IMR-90 (cell line): ENCODE measurements at regions not wholly inside any gene's neighbourhood (a gene's known extent, or its start where the extent isn't known, plus 50 kb on each side); places are given as distances from the start of the nearest gene placed in this dataset.

Source experiments
- ATAC-seq: fragments of 200-7000 bp; cut with Tn5 transposase; 2 replicates; pipeline ENCODE4 v1.9.1; 2020; ENCODE audit warnings: low read depth, mild to moderate bottlenecking, moderate library complexity
- BruUV-seq: library from RNA; stranded (reverse); fragments of 400-500 nt; replicated peaks from 2 replicates; lab custom pipeline; 2021; lab: Mats Ljungman, UMichigan
- CTCF ChIA-PET: fragments of 300-600 bp; formaldehyde crosslinking; extraction: SDS; loops from one replicate; lab custom pipeline; 2021; ENCODE audit warnings: antibody characterized with exemption; lab: Yijun Ruan, JAX
- POLR2A ChIA-PET: fragments of 300-600 bp; sonication (Branson Sonifier 250); formaldehyde crosslinking; loops from one replicate; lab custom pipeline; 2022; ENCODE audit warnings: antibody characterized with exemption; ENCODE audit not compliant: unreplicated experiment; lab: Charles Lee
- DNase-seq: peaks from one replicate; pipeline ENCODE4 v3.0.0; 2013
- H2AFZ ChIP-seq: replicated peaks from 2 replicates; pipeline ENCODE3; 2013; ENCODE audit warnings: low read length, mild to moderate bottlenecking; ENCODE audit not compliant: poor library complexity
- H2AK5ac ChIP-seq: 2 replicates; pipeline ENCODE4 v1.6.1; 2013; ENCODE audit warnings: low read depth, low read length, inconsistent platforms
- H2AK9ac ChIP-seq: replicated peaks from 2 replicates; pipeline ENCODE3; 2013; ENCODE audit warnings: mild to moderate bottlenecking, low read depth, low read length, moderate library complexity; ENCODE audit not compliant: poor library complexity
- H2BK120ac ChIP-seq: 2 replicates; pipeline ENCODE4 v1.6.1; 2013; ENCODE audit warnings: low read depth, low read length, inconsistent platforms
- H2BK15ac ChIP-seq: 3 replicates; pipeline ENCODE4 v1.6.1; 2013; ENCODE audit warnings: low read depth, low read length, inconsistent platforms
- H2BK20ac ChIP-seq: 2 replicates; pipeline ENCODE4 v1.6.1; 2013; ENCODE audit warnings: low read depth, mild to moderate bottlenecking, inconsistent platforms, low read length, moderate library complexity
- H2BK5ac ChIP-seq: 2 replicates; pipeline ENCODE4 v1.6.1; 2013; ENCODE audit warnings: mild to moderate bottlenecking, low read depth, low read length, inconsistent platforms; ENCODE audit not compliant: poor library complexity, severe bottlenecking
- H3K14ac ChIP-seq: replicated peaks from 2 replicates; pipeline ENCODE4 v1.6.1; 2013; ENCODE audit warnings: low read depth, low read length, inconsistent platforms
- H3K18ac ChIP-seq: 2 replicates; pipeline ENCODE4 v1.6.1; 2013; ENCODE audit warnings: low read depth, low read length, control low read depth
- H3K23ac ChIP-seq: 2 replicates; pipeline ENCODE4 v1.6.1; 2013; ENCODE audit warnings: low read depth, low read length, inconsistent platforms
- H3K27ac ChIP-seq: 2 replicates; pipeline ENCODE4 v1.5.1; 2013; ENCODE audit warnings: mild to moderate bottlenecking, control low read depth, low read length; ENCODE audit not compliant: insufficient read depth
- H3K27me3 ChIP-seq: 2 replicates; pipeline ENCODE4 v1.6.1; 2013; ENCODE audit warnings: low read length; ENCODE audit not compliant: control insufficient read depth, insufficient read depth
- H3K36me3 ChIP-seq: 2 replicates; pipeline ENCODE4 v1.6.1; 2013; ENCODE audit warnings: low read length, mixed read lengths; ENCODE audit not compliant: control insufficient read depth, insufficient read depth
- H3K4ac ChIP-seq: 2 replicates; pipeline ENCODE4 v1.6.1; 2013; ENCODE audit warnings: low read depth, low read length, inconsistent platforms
- H3K4me1 ChIP-seq: 2 replicates; pipeline ENCODE4 v1.6.1; 2013; ENCODE audit warnings: low read length, mixed read lengths; ENCODE audit not compliant: control insufficient read depth, insufficient read depth
- H3K4me2 ChIP-seq: 2 replicates; pipeline ENCODE4 v1.6.1; 2013; ENCODE audit warnings: low read depth, mild to moderate bottlenecking, control low read depth, low read length, moderate library complexity
- H3K4me3 ChIP-seq: 2 replicates; pipeline ENCODE4 v1.5.1; 2013; ENCODE audit warnings: low read depth, mild to moderate bottlenecking, control low read depth, low read length, moderate library complexity; ENCODE audit not compliant: insufficient read depth
- H3K56ac ChIP-seq: 2 replicates; pipeline ENCODE4 v1.6.1; 2013; ENCODE audit warnings: low read length, inconsistent platforms; ENCODE audit not compliant: insufficient read depth; ENCODE audit errors: extremely low read depth
- H3K79me1 ChIP-seq, 2 experiments: 2 replicates each; pipeline ENCODE4 v1.6.1; 2013; ENCODE audit warnings: low read length in 2 of 2, inconsistent platforms in 1 of 2, low read depth in 1 of 2
- H3K9ac ChIP-seq: 2 replicates; pipeline ENCODE4 v1.6.1; 2013; ENCODE audit warnings: low read depth, low read length, control low read depth
- H3K9me1 ChIP-seq: 2 replicates; pipeline ENCODE4 v1.6.1; 2013; ENCODE audit warnings: low read length, inconsistent platforms; ENCODE audit not compliant: insufficient read depth
- H3K9me3 ChIP-seq: 2 replicates; pipeline ENCODE4 v1.6.1; 2013; ENCODE audit warnings: low read length; ENCODE audit not compliant: control insufficient read depth, insufficient read depth
- H4K20me1 ChIP-seq: 2 replicates; pipeline ENCODE4 v1.6.1; 2013; ENCODE audit warnings: low read length, inconsistent platforms; ENCODE audit not compliant: insufficient read depth
- H4K5ac ChIP-seq: 2 replicates; pipeline ENCODE4 v1.6.1; 2013; ENCODE audit warnings: mild to moderate bottlenecking, low read depth, low read length, control low read depth
- H4K8ac ChIP-seq, 2 experiments: 2 replicates each; pipeline ENCODE4 v1.6.1; 2013; ENCODE audit warnings: low read depth in 2 of 2, low read length in 2 of 2, control low read depth in 1 of 2, inconsistent platforms in 1 of 2
- H4K91ac ChIP-seq: 2 replicates; pipeline ENCODE4 v1.6.1; 2013; ENCODE audit warnings: low read depth, low read length, inconsistent platforms; ENCODE audit not compliant: insufficient read depth
- BHLHE40 ChIP-seq: fragments of 150-350 bp; IDR thresholded peaks from 2 replicates; pipeline ENCODE4 v1.6.1; 2016; ENCODE audit warnings: mild to moderate bottlenecking, low read depth, low read length
- CEBPB ChIP-seq: IDR thresholded peaks from 2 replicates; pipeline ENCODE4 v1.6.1; 2012; ENCODE audit warnings: low read depth, low read length, improper control_type of control experiment
- CHD1 ChIP-seq: IDR thresholded peaks from 2 replicates; pipeline ENCODE4 v1.6.1; 2012; ENCODE audit warnings: low read depth, low read length, improper control_type of control experiment
- CTCF ChIP-seq: conservative IDR thresholded peaks from 2 replicates; pipeline ENCODE4 v1.5.1; 2012; ENCODE audit warnings: mild to moderate bottlenecking, low read depth, low read length, improper control_type of control experiment
- ELK1 ChIP-seq: fragments of 150-350 bp; IDR thresholded peaks from 2 replicates; pipeline ENCODE4 v1.6.1; 2016; ENCODE audit warnings: low read depth, mild to moderate bottlenecking, low read length, moderate library complexity, borderline replicate concordance
- FOS ChIP-seq: fragments of 150-350 bp; IDR thresholded peaks from 2 replicates; pipeline ENCODE4 v1.6.1; 2016; ENCODE audit warnings: low read depth, low read length
- MAFK ChIP-seq: IDR thresholded peaks from 2 replicates; pipeline ENCODE4 v1.6.1; 2012; ENCODE audit warnings: low read depth, low read length, improper control_type of control experiment
- MAZ ChIP-seq: IDR thresholded peaks from 2 replicates; pipeline ENCODE4 v1.6.1; 2012; ENCODE audit warnings: low read depth, mild to moderate bottlenecking, low read length, improper control_type of control experiment, moderate library complexity, borderline replicate concordance
- MXI1 ChIP-seq: IDR thresholded peaks from 2 replicates; pipeline ENCODE4 v1.6.1; 2012; ENCODE audit warnings: low read depth, mild to moderate bottlenecking, low read length, moderate library complexity, borderline replicate concordance
- NFE2L2 ChIP-seq: fragments of 150-350 bp; IDR thresholded peaks from 2 replicates; pipeline ENCODE4 v1.6.1; 2016; ENCODE audit warnings: low read depth, mild to moderate bottlenecking, low read length
- POLR2A ChIP-seq: IDR thresholded peaks from 2 replicates; pipeline ENCODE4 v1.6.1; 2012; ENCODE audit warnings: mild to moderate bottlenecking, low read depth, low read length
- RAD21 ChIP-seq: IDR thresholded peaks from 2 replicates; pipeline ENCODE4 v1.6.1; 2012; ENCODE audit warnings: low read length, improper control_type of control experiment
- RCOR1 ChIP-seq: IDR thresholded peaks from 2 replicates; pipeline ENCODE4 v1.6.1; 2012; ENCODE audit warnings: mild to moderate bottlenecking, low read length, improper control_type of control experiment; ENCODE audit not compliant: insufficient replicate concordance
- RFX5 ChIP-seq: IDR thresholded peaks from 2 replicates; pipeline ENCODE4 v1.8.0; 2012; ENCODE audit warnings: low read depth, mild to moderate bottlenecking, low read length, moderate library complexity
- SMC3 ChIP-seq: fragments of 150-350 bp; IDR thresholded peaks from 2 replicates; pipeline ENCODE4 v1.6.1; 2016; ENCODE audit warnings: low read depth, mild to moderate bottlenecking, antibody characterized with exemption, low read length, moderate library complexity
- USF2 ChIP-seq: fragments of 150-350 bp; IDR thresholded peaks from 2 replicates; pipeline ENCODE4 v1.6.1; 2017; ENCODE audit warnings: mild to moderate bottlenecking, antibody characterized with exemption, low read length, low read depth
- WGBS, 2 experiments: methylation state at CpG; one replicate each; pipeline versions ENCODE4 v1.1.5 to v1.1.7; 2013; ENCODE audit warnings: missing lambda C conversion rate in 2 of 2; ENCODE audit not compliant: insufficient read length in 1 of 2; ENCODE audit errors: extremely low coverage in 2 of 2; 5-methylcytosine and 5-hydroxymethylcytosine counted together
- dilution Hi-C: fragments of 300-500 bp; cut with HindIII; formaldehyde crosslinking; loops from one replicate; pipeline ENCODE4 v1.14.3; 2018; ENCODE audit warnings: low sequenced_read_pairs; ENCODE audit not compliant: unreplicated experiment
- in situ Hi-C: fragments of 300-500 bp; cut with MboI; formaldehyde crosslinking; loops from 3 replicates; pipeline ENCODE4 v1.14.3; 2019; ENCODE audit warnings: low sequenced_read_pairs, inconsistent platforms, mixed read lengths
- intact Hi-C: fragments of 100-400 bp; cut with micrococcal nuclease; formaldehyde crosslinking; loops from 2 replicates; pipeline ENCODE4 v1.10.0; 2022

GRCh38 chr2:139949242-139949972, 1169.2 kb upstream of the NXPH2 start:
- Histone ChIP-seq H3K4me3 (no peak overlapping the region), H3K18ac (no peak overlapping the region), H2AK5ac (no peak overlapping the region), H3K4me1 (no peaks in the 10 kb centered on the region), H2BK5ac (no peak overlapping the region), H4K8ac (no peak overlapping the region), H2BK20ac (no peak overlapping the region), H3K14ac (no peak overlapping the region), H4K91ac (no peak overlapping the region), H3K27me3 (no peaks in the 10 kb centered on the region), H2BK120ac (no peak overlapping the region), H4K20me1 (no peaks in the 10 kb centered on the region), H3K36me3 (no peaks in the 10 kb centered on the region), H3K9me3 (peaks cover 11% of the 10 kb centered on the region), H3K27ac (no peak overlapping the region), H2BK15ac (no peak overlapping the region), H3K9ac (no peak overlapping the region), H3K4ac (no peak overlapping the region), H3K9me1 (no peaks in the 10 kb centered on the region), H3K79me1 (no peaks in the 10 kb centered on the region), H3K56ac (no peak overlapping the region), H2AK9ac (no peak overlapping the region), H3K4me2 (no peak overlapping the region), H4K5ac (no peak overlapping the region), H3K23ac (no peak overlapping the region), H2AFZ (no peak overlapping the region)
- CTCF ChIA-PET: no interaction called here
- WGBS, 2 experiments: no CpG with 5 or more reads among the region's 6 CpGs
- BruUV-seq: no TSS peak
- intact Hi-C loops: no loop called here
- no peak for TF ChIP-seq CTCF
- TF ChIP-seq SMC3: no peak
- no peak for TF ChIP-seq MAFK
- TF ChIP-seq RFX5: no peak
- TF ChIP-seq CHD1: no peak
- TF ChIP-seq NFE2L2: no peak
- no peak for TF ChIP-seq MAZ
- TF ChIP-seq FOS: no peak
- TF ChIP-seq USF2: no peak
- TF ChIP-seq CEBPB: no peak
- no peak for TF ChIP-seq BHLHE40
- no peak for TF ChIP-seq POLR2A
- TF ChIP-seq RCOR1: no peak
- no peak for TF ChIP-seq RAD21
- no peak for TF ChIP-seq MXI1
- TF ChIP-seq ELK1: no peak
- in situ Hi-C loops: no loop called here
- DNase-seq (no peak), ATAC-seq (no peak)
- POLR2A ChIA-PET: no interaction called here
- dilution Hi-C loops: no loop called here
